PC-3 (cell line): ENCODE measurements at regions not wholly inside any gene's neighbourhood (a gene's known extent, or its start where the extent isn't known, plus 50 kb on each side); places are given as distances from the start of the nearest gene placed in this dataset.

Source experiments
- ATAC-seq: fragments of 200-7000 bp; cut with Tn5 transposase; 2 replicates; pipeline ENCODE4 v1.9.1; 2020; ENCODE audit warnings: mild to moderate bottlenecking, moderate library complexity
- BruUV-seq: library from RNA; stranded (reverse); fragments of 400-500 nt; replicated peaks from 2 replicates; lab custom pipeline; 2021; lab: Mats Ljungman, UMichigan
- CTCF ChIA-PET: fragments of 300-600 bp; sonication (Branson Sonifier 250); formaldehyde crosslinking; loops from one replicate; lab custom pipeline; 2022; ENCODE audit warnings: antibody characterized with exemption; lab: Charles Lee
- POLR2A ChIA-PET: fragments of 300-600 bp; sonication (Branson Sonifier 250); formaldehyde crosslinking; loops from one replicate; lab custom pipeline; 2022; ENCODE audit warnings: antibody characterized with exemption; ENCODE audit not compliant: unreplicated experiment; lab: Charles Lee
- DNase-seq: peaks from one replicate; pipeline ENCODE4 v3.0.0-alpha.2; 2015
- H2AFZ ChIP-seq: fragments of 300-600 bp; sonication (generic); 2 replicates; pipeline ENCODE4 v1.6.0; 2016; ENCODE audit warnings: antibody characterized with exemption, low read length
- H3F3A ChIP-seq: fragments of 300-600 bp; sonication (generic); one replicate; pipeline ENCODE4 v1.6.0; 2017; ENCODE audit warnings: antibody characterized with exemption, low read length, control low read depth, mild to moderate bottlenecking; ENCODE audit not compliant: unreplicated experiment
- H3K27ac ChIP-seq: fragments of 300-600 bp; sonication (generic); 2 replicates; pipeline ENCODE4 v1.5.1; 2016; ENCODE audit warnings: mild to moderate bottlenecking, low read length
- H3K27me3 ChIP-seq: fragments of 300-600 bp; sonication (generic); 2 replicates; pipeline ENCODE4 v1.6.1; 2016; ENCODE audit warnings: low read length, mixed read lengths
- H3K36me3 ChIP-seq: fragments of 300-600 bp; sonication (generic); 2 replicates; pipeline ENCODE4 v1.6.1; 2016; ENCODE audit warnings: low read depth, mixed run types, low read length, mixed read lengths
- H3K4me1 ChIP-seq: fragments of 300-600 bp; sonication (generic); 2 replicates; pipeline ENCODE4 v1.5.1; 2016; ENCODE audit warnings: low read length; ENCODE audit not compliant: insufficient read depth
- H3K4me2 ChIP-seq: fragments of 300-600 bp; sonication (generic); 2 replicates; pipeline ENCODE4 v1.6.0; 2016; ENCODE audit warnings: low read length
- H3K4me3 ChIP-seq: fragments of 300-600 bp; sonication (generic); 2 replicates; pipeline ENCODE4 v1.5.1; 2016; ENCODE audit warnings: mild to moderate bottlenecking, low read length, mixed read lengths
- H3K79me2 ChIP-seq: fragments of 300-600 bp; sonication (generic); 2 replicates; pipeline ENCODE4 v1.6.1; 2017; ENCODE audit warnings: low read length, mixed read lengths
- H3K9ac ChIP-seq: fragments of 300-600 bp; sonication (generic); 2 replicates; pipeline ENCODE4 v1.6.0; 2016; ENCODE audit warnings: mild to moderate bottlenecking, low read length
- H3K9me2 ChIP-seq: fragments of 300-600 bp; sonication (generic); replicated peaks from 2 replicates; pipeline ENCODE4 v1.6.1; 2016; ENCODE audit warnings: mixed run types, low read length, mixed read lengths
- H3K9me3 ChIP-seq: fragments of 300-600 bp; sonication (generic); 2 replicates; pipeline ENCODE4 v1.6.1; 2016; ENCODE audit warnings: low read length, mixed read lengths
- H4K20me1 ChIP-seq: fragments of 300-600 bp; sonication (generic); 2 replicates; pipeline ENCODE4 v1.6.1; 2016; ENCODE audit warnings: low read length, mixed read lengths
- CTCF ChIP-seq: fragments of 300-600 bp; sonication (generic); conservative IDR thresholded peaks from 2 replicates; pipeline ENCODE4 v1.5.1; 2017; ENCODE audit warnings: antibody characterized with exemption, low read depth, mild to moderate bottlenecking, low read length
- EZH2 ChIP-seq: fragments of 300-600 bp; sonication (generic); IDR thresholded peaks from one replicate; pipeline ENCODE4 v1.6.1; 2017; ENCODE audit warnings: antibody characterized with exemption, mild to moderate bottlenecking, low read length; ENCODE audit not compliant: unreplicated experiment
- EZH2phosphoT487 ChIP-seq: fragments of 300-600 bp; sonication (generic); IDR thresholded peaks from 2 replicates; pipeline ENCODE4 v1.6.1; 2018; ENCODE audit warnings: mild to moderate bottlenecking, antibody characterized with exemption, low read length, borderline replicate concordance
- intact Hi-C: fragments of 100-400 bp; cut with micrococcal nuclease; formaldehyde crosslinking; loops from 2 replicates; pipeline ENCODE4 v1.9.0; 2023

GRCh38 chr2:136052369-136053362 lies 65.3 kb downstream of the CXCR4 start:
- DNase-seq (no peak), ATAC-seq (no peak)
- Histone ChIP-seq H3K36me3 (no peaks in the 10 kb centered on the region), H3K27ac (no peak overlapping the region), H2AFZ (no peak overlapping the region), H3K4me3 (no peak overlapping the region), H3F3A (no peaks in the 10 kb centered on the region), H3K4me1 (no peaks in the 10 kb centered on the region), H3K9me2 (no peaks in the 10 kb centered on the region), H4K20me1 (no peaks in the 10 kb centered on the region), H3K9ac (no peak overlapping the region), H3K4me2 (no peak overlapping the region), H3K79me2 (no peaks in the 10 kb centered on the region), H3K27me3 (no peaks in the 10 kb centered on the region), H3K9me3 (no peaks in the 10 kb centered on the region)
- POLR2A ChIA-PET, result no interaction called here
- intact Hi-C loops, result no loop called here
- BruUV-seq, result no TSS peak
- TF ChIP-seq EZH2 (no peak), EZH2phosphoT487 (no peak), CTCF (no peak)
- CTCF ChIA-PET, result no interaction called here

- H3K4me1 ChIP-seq, result no peaks in the 10 kb centered on the region
- H3K9me3 ChIP-seq, result no peaks in the 10 kb centered on the region
- no peak overlapping the region for H2AFZ ChIP-seq
- CTCF ChIA-PET, result no interaction called here
- POLR2A ChIA-PET, result no interaction called here
- intact Hi-C loops, result no loop called here
- H3K9ac ChIP-seq, result no peak overlapping the region
- H4K20me1 ChIP-seq, result no peaks in the 10 kb centered on the region
- H3K36me3 ChIP-seq, result no peaks in the 10 kb centered on the region
- no TSS peak for BruUV-seq
- H3F3A ChIP-seq, result no peaks in the 10 kb centered on the region
- DNase-seq (no peak), ATAC-seq (no peak)
- no peaks in the 10 kb centered on the region for H3K27me3 ChIP-seq
- H3K9me2 ChIP-seq, result no peaks in the 10 kb centered on the region
- H3K27ac ChIP-seq, result no peak overlapping the region
- H3K4me2 ChIP-seq, result no peak overlapping the region
- no peak for TF ChIP-seq EZH2phosphoT487
- no peak for TF ChIP-seq CTCF
- TF ChIP-seq EZH2, result no peak
- H3K79me2 ChIP-seq, result no peaks in the 10 kb centered on the region
- H3K4me3 ChIP-seq, result no peak overlapping the region
Observed at GRCh38 chr2:136051725-136052048, 66.3 kb upstream of the DARS1 start.

GRCh38 chr2:136051001-136051724 lies 65.7 kb upstream of the DARS1 start:
- CTCF ChIA-PET, result no interaction called here
- POLR2A ChIA-PET, result no interaction called here
- ATAC-seq, result no peak

More at GRCh38 chr2:136051001-136051724, 65.7 kb upstream of the DARS1 start:
- H3K27me3 ChIP-seq, result no peaks in the 10 kb centered on the region
- H3K4me3 ChIP-seq, result no peak overlapping the region
- no peak overlapping the region for H3K9ac ChIP-seq
- H4K20me1 ChIP-seq, result no peaks in the 10 kb centered on the region
- no peak overlapping the region for H2AFZ ChIP-seq
- intact Hi-C loops, result no loop called here
- H3K4me2 ChIP-seq, result no peak overlapping the region
- no peaks in the 10 kb centered on the region for H3F3A ChIP-seq
- H3K4me1 ChIP-seq, result no peaks in the 10 kb centered on the region
- no peak for TF ChIP-seq EZH2phosphoT487
- no peak for TF ChIP-seq CTCF
- no peak for TF ChIP-seq EZH2
- no peak overlapping the region for H3K27ac ChIP-seq
- H3K36me3 ChIP-seq, result no peaks in the 10 kb centered on the region
- no peak for DNase-seq
- BruUV-seq, result no TSS peak
- H3K9me3 ChIP-seq, result no peaks in the 10 kb centered on the region
- no peaks in the 10 kb centered on the region for H3K9me2 ChIP-seq
- H3K79me2 ChIP-seq, result no peaks in the 10 kb centered on the region
